Muscle of leg (tissue), 3 donors: ENCODE measurements at regions not wholly inside any gene's neighbourhood (a gene's known extent, or its start where the extent isn't known, plus 50 kb on each side); places are given as distances from the start of the nearest gene placed in this dataset.

Source experiments
- DNase-seq: peaks from one replicate; pipeline ENCODE4 v3.0.0; 2013
- H3K27ac ChIP-seq: one replicate; pipeline ENCODE4 v1.5.1; 2013; ENCODE audit warnings: mild to moderate bottlenecking, low read length, control low read depth
- H3K27me3 ChIP-seq: one replicate; pipeline ENCODE4 v1.6.1; 2013; ENCODE audit warnings: low read length; ENCODE audit not compliant: control insufficient read depth, insufficient read depth
- H3K36me3 ChIP-seq: one replicate; pipeline ENCODE4 v1.6.1; 2013; ENCODE audit warnings: low read length; ENCODE audit not compliant: control insufficient read depth, insufficient read depth
- H3K4me1 ChIP-seq: one replicate; pipeline ENCODE4 v1.6.1; 2013; ENCODE audit warnings: low read length; ENCODE audit not compliant: control insufficient read depth, insufficient read depth
- H3K4me3 ChIP-seq: one replicate; pipeline ENCODE4 v1.5.1; 2013; ENCODE audit warnings: low read length, control low read depth
- H3K9me3 ChIP-seq: replicated peaks from 2 replicates; pipeline ENCODE4 v1.6.1; 2013; ENCODE audit warnings: low read depth, low read length; ENCODE audit not compliant: control insufficient read depth
- WGBS: methylation state at CpG from one replicate; pipeline ENCODE4 v1.1.5; 2013; ENCODE audit warnings: missing lambda C conversion rate; ENCODE audit not compliant: insufficient coverage; 5-methylcytosine and 5-hydroxymethylcytosine counted together

GRCh38 chr5:141737535-141737934 is 55.5 kb upstream of the ARAP3 start:
- Histone ChIP-seq H3K9me3 (no peaks in the 10 kb centered on the region), H3K4me3 (no peak overlapping the region), H3K36me3 (no peaks in the 10 kb centered on the region), H3K4me1 (no peaks in the 10 kb centered on the region), H3K27me3 (no peaks in the 10 kb centered on the region), H3K27ac (no peak overlapping the region)
- no CpG with 5 or more reads among the region's 4 CpGs for WGBS
- DNase-seq = no peak

DNA sequence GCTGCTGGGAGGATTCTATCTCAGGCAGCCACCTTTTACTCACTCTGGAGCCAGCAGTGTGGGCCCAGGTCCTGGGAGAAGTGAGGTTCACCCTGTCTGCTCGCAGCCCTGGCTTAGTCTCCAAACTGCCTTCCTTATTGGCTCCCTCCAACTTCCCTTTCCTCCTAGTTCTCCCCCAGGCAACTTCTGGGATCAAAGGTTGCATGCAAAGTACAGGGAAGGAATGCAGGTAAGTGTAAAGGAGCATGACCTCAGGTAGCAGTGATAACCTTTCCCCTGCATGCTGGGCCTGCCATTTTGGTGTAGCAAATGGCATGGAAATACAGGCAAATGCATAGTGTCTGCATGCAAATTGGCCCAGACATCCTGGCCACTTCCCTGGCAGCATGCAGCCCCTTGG is 53.8 kb upstream of the ARAP3 start:
- WGBS = no CpG with 5 or more reads among the region's 1 CpG

DNA sequence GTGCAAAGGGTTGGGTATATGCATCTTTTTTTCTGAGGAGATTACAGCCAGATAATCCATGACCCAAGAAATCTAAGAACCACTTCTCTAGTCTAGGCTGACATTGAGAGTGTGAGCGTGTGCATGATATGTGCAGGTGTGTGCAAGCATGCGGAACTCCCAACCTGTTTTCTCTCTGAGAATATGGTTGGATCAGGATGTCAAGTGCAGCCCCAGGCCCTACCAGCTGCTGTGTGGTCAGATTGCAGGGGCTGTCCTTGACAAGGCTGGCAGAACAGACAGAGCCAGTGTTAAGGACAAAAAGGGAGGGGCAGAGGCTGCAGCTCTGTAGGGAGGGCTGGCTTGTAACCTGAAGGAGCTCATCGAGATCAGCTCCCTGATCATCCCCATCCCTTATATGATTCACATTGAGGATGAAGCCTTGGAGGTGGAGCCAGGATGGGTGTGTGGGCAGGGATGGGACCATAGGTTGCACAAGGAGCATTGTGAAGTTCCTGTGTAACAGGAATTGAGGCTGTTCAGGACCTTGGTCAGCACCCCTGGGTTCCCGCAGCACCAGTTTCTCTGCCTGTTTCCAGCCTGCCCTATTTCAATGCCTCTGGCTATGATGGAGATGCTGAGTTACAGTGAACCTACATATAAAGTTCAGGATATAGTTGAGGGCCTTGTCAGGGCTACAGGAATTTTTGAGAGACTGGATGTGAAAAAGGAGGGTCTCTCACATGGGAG is 52.6 kb upstream of the ARAP3 start:
- no peaks in the 10 kb centered on the region for H3K9me3 ChIP-seq
- no peaks in the 10 kb centered on the region for H3K4me1 ChIP-seq
- no peak overlapping the region for H3K4me3 ChIP-seq
- peaks cover 2% of the 10 kb centered on the region for H3K27me3 ChIP-seq
- H3K27ac ChIP-seq = no peak overlapping the region
- WGBS = no CpG with 5 or more reads among the region's 4 CpGs
- DNase-seq = peak; percentile 69
- H3K36me3 ChIP-seq = no peaks in the 10 kb centered on the region

More for the DNA sequence above, 53.8 kb upstream of the ARAP3 start:
- no peaks in the 10 kb centered on the region for H3K27me3 ChIP-seq
- no peaks in the 10 kb centered on the region for H3K36me3 ChIP-seq
- no peak overlapping the region for H3K4me3 ChIP-seq
- no peaks in the 10 kb centered on the region for H3K4me1 ChIP-seq
- no peaks in the 10 kb centered on the region for H3K9me3 ChIP-seq
- H3K27ac ChIP-seq = no peak overlapping the region
- no peak for DNase-seq

- Histone ChIP-seq H3K4me3 (no peak overlapping the region), H3K27me3 (peaks cover 2% of the 10 kb centered on the region), H3K9me3 (no peaks in the 10 kb centered on the region), H3K36me3 (no peaks in the 10 kb centered on the region), H3K4me1 (no peaks in the 10 kb centered on the region), H3K27ac (no peak overlapping the region)
- no peak for DNase-seq
- 83% methylated on average over 1 of the region's 2 CpGs for WGBS
Measured at GRCh38 chr5:141733198-141733597, 51.2 kb upstream of the ARAP3 start.

DNA sequence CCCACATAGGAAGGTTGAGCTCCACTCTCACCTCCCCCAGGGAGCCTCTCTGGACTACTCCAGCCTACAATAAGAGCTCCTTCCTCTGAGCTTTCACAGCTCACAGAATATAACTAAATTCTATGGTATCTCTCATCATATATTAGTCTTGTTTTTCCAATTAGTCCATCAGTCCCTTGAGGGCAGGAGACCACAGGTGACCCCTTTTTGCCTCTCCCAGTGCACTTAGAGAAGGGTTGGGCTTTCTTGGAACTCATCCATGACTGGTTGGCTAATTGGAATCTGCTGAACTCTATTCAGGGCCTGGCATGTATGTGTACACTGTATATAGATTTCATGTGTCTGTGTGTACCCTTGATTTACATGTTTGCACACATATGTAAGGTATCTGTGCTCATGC is 50.4 kb upstream of the ARAP3 start:
- no peaks in the 10 kb centered on the region for H3K9me3 ChIP-seq
- no peak overlapping the region for H3K4me3 ChIP-seq
- peaks cover 2% of the 10 kb centered on the region for H3K27me3 ChIP-seq

More for the DNA sequence above, 50.4 kb upstream of the ARAP3 start:
- DNase-seq = no peak
- no peaks in the 10 kb centered on the region for H3K4me1 ChIP-seq
- H3K27ac ChIP-seq = no peak overlapping the region
- H3K36me3 ChIP-seq = no peaks in the 10 kb centered on the region
